Muscle of leg (tissue), 3 donors: ENCODE measurements at regions not wholly inside any gene's neighbourhood (a gene's known extent, or its start where the extent isn't known, plus 50 kb on each side); places are given as distances from the start of the nearest gene placed in this dataset.

Source experiments
- DNase-seq: peaks from one replicate; pipeline ENCODE4 v3.0.0; 2013
- H3K27ac ChIP-seq: one replicate; pipeline ENCODE4 v1.5.1; 2013; ENCODE audit warnings: mild to moderate bottlenecking, low read length, control low read depth
- H3K27me3 ChIP-seq: one replicate; pipeline ENCODE4 v1.6.1; 2013; ENCODE audit warnings: low read length; ENCODE audit not compliant: control insufficient read depth, insufficient read depth
- H3K36me3 ChIP-seq: one replicate; pipeline ENCODE4 v1.6.1; 2013; ENCODE audit warnings: low read length; ENCODE audit not compliant: control insufficient read depth, insufficient read depth
- H3K4me1 ChIP-seq: one replicate; pipeline ENCODE4 v1.6.1; 2013; ENCODE audit warnings: low read length; ENCODE audit not compliant: control insufficient read depth, insufficient read depth
- H3K4me3 ChIP-seq: one replicate; pipeline ENCODE4 v1.5.1; 2013; ENCODE audit warnings: low read length, control low read depth
- H3K9me3 ChIP-seq: replicated peaks from 2 replicates; pipeline ENCODE4 v1.6.1; 2013; ENCODE audit warnings: low read depth, low read length; ENCODE audit not compliant: control insufficient read depth
- WGBS: methylation state at CpG from one replicate; pipeline ENCODE4 v1.1.5; 2013; ENCODE audit warnings: missing lambda C conversion rate; ENCODE audit not compliant: insufficient coverage; 5-methylcytosine and 5-hydroxymethylcytosine counted together

DNA sequence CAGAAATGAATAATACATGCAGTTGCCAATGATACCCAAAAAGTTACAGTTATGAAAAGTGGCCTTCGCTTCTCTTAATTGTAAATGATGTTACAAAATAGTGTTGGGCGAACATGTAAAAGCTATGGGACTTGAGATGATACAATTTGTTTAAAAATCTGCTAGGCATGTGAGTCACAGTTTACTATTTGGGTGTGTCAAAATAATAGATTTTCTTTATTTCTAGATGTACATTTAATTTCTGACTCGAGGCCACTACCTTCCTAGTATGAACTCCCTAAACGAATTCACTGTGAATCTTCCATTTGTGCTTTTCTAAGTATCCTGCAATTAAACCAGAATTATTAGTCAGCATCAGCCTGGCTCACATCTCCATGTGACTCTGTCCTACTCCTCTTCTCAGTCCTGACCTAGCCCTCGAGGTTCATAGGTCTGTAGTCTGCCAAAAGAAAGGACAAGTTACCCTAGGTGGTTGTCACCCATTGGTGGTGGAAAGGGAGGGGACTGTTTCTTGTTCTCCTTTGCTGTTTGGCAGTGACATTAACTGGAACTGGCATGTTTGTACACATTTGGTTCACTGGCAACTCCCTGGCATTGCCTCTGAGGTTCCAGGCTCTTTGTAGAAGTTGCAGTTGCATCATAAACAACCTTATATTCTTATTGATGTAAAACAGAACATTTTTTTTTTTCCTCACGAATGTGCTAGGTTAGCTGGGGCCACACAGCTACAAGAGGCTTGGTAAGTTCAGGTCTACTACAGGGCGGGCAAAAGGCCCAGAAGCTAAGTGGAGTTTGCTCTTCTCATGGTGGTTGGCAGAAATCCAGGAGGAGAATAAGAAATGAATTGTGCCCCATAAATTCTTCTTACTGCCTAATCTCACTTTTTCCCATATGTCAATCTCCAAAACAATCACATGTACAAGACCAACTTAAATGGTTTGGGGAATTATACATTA, 746.5 kb upstream of the ADAMTS5 start:
- H3K27me3 ChIP-seq = no peaks in the 10 kb centered on the region
- H3K36me3 ChIP-seq = no peaks in the 10 kb centered on the region
- 95% methylated on average over 3 of the region's 7 CpGs for WGBS
- DNase-seq = no peak
- H3K27ac ChIP-seq = no peak overlapping the region
- no peak overlapping the region for H3K4me3 ChIP-seq
- H3K4me1 ChIP-seq = no peaks in the 10 kb centered on the region
- no peaks in the 10 kb centered on the region for H3K9me3 ChIP-seq

DNA sequence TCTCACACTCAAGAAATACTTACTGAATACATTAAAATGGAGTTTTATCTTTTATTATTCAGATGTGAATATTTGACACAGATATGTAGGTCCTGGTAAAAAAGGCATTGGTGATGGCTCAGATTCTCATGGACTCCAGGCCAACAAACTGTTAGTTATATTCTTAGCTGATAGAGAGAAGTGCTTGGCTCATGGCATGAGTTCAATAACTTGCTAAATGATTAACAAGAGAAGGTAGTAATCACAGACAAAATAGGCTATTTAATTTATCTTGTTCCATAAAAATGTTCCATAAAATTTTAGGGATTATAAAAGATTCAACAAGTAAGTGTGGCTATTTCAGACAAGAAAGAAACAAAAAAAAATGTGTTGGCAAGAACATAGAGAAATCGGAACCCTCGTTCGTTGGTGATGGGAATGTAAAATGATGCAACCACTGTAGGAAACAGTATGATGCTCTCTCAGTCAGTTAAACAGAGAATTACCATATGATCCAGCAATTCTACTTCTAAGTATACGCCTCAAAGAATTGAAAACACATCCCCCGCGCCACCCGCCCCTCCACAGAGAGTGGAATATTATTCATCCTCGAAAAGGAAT, 737.8 kb upstream of the ADAMTS5 start:
- H3K9me3 ChIP-seq = peaks cover 2% of the 10 kb centered on the region
- H3K4me1 ChIP-seq = peaks cover 3% of the 10 kb centered on the region
- no peaks in the 10 kb centered on the region for H3K27me3 ChIP-seq
- DNase-seq = no peak
- no peak overlapping the region for H3K27ac ChIP-seq
- WGBS = no CpG with 5 or more reads among the region's 8 CpGs
- H3K36me3 ChIP-seq = no peaks in the 10 kb centered on the region
- H3K4me3 ChIP-seq = no peak overlapping the region

DNA sequence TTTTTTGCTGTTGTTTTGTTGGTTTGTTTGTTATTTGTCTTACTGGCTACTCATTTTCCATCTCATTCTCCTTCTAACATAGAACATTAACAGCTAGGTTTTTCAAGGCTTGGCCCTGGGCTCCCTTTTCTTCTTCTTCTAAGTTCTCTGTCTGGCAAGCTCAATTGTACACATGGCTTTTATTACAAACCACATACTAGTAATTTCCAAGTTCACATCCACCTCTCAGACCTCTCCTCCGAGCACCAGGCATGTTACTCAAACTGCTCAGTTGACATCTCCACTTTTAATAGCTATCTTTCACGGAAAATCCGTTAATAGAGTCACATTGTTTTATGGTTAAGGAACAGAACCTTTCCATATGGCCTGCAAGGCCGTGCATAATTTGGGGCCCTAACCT, 736.9 kb upstream of the ADAMTS5 start:
- DNase-seq = peak; percentile 68
- Histone ChIP-seq H3K36me3 (no peaks in the 10 kb centered on the region), H3K27ac (no peak overlapping the region), H3K4me3 (no peak overlapping the region), H3K27me3 (no peaks in the 10 kb centered on the region), H3K4me1 (peaks cover 3% of the 10 kb centered on the region), H3K9me3 (peaks cover 2% of the 10 kb centered on the region)
- 37% methylated on average over 4 of the region's 4 CpGs for WGBS

DNA sequence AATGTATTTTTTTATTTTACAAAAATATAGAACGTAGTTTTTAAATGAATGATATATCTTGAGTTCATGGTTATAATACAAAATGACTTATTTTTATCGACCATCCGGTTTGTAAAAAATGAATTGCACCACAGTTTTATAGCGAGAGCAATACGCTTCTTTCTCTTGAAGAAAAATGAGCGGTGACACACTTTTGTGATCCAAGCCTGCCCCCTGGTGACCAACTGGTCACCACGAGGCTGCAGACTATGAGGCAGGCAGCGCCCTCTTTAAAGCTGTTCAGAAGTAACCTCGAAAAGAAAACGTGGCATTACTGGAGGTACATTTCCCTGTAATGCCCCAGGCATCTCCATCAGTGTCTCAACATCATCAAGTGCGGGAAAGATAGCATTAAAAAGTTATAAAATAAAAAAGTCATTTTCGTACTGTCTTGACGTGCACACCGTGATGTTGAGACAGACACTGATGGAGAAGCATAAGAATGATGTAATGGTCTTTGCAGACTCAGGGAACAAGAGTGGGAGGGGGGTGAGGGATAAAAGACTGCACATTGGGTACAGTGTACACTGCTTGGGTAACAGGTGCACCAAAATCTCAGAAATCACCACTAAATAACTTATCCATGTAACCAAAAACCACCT, 734.2 kb upstream of the ADAMTS5 start:
- WGBS = 5% methylated on average over 11 of the region's 14 CpGs
- no peaks in the 10 kb centered on the region for H3K27me3 ChIP-seq
- peak; percentile 95 for DNase-seq
- H3K27ac ChIP-seq = no peak overlapping the region
- no peaks in the 10 kb centered on the region for H3K9me3 ChIP-seq
- no peak overlapping the region for H3K4me3 ChIP-seq
- H3K4me1 ChIP-seq = peaks cover 3% of the 10 kb centered on the region
- no peaks in the 10 kb centered on the region for H3K36me3 ChIP-seq

DNA sequence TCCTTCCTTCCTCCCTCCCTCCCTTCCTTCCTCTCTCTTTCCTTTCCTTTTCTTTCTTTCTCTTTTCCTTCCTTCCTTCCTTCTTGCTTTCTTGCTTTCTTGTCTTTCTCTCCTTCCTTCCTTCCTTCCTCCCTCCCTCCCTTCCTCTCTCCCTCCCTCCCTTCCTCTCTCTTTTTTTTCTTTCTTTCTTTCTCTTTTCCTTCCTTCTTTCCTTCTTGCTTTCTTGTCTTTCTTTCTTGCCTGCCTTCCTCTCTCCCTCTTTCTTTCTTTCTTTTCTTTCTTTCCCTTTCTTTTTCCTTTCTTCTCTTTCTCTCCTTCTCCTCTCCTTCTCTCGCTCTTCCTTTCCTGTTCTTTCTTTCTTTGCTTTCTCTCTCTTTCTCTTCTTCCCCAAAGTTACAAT, 728.4 kb upstream of the ADAMTS5 start:
- no peaks in the 10 kb centered on the region for H3K9me3 ChIP-seq
- H3K36me3 ChIP-seq = no peaks in the 10 kb centered on the region
- no peak overlapping the region for H3K27ac ChIP-seq
- H3K4me3 ChIP-seq = no peak overlapping the region
- H3K27me3 ChIP-seq = no peaks in the 10 kb centered on the region
- H3K4me1 ChIP-seq = no peaks in the 10 kb centered on the region
- DNase-seq = no peak
- no CpG with 5 or more reads among the region's 1 CpG for WGBS

DNA sequence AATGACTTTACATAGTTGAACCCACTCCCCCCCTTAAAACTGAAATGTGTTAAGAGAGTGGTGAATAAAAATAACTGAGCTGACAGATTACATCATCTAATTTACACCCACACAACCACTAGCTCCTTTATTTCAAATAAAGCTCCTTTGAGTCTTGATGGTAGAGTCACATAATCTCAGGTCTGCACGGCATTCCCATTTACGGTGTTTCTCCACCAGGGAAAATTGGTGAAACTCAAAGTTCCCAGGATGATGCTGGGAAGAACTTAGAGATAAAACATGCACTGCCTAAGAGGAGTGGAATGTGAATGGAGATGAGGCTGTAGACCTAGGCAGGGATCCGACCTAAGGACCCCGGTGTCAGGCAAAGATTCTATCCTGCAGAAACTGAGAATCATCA, 727.8 kb upstream of the ADAMTS5 start:
- H3K36me3 ChIP-seq = no peaks in the 10 kb centered on the region
- no peaks in the 10 kb centered on the region for H3K4me1 ChIP-seq
- H3K9me3 ChIP-seq = no peaks in the 10 kb centered on the region
- no peak for DNase-seq
- H3K4me3 ChIP-seq = no peak overlapping the region
- H3K27ac ChIP-seq = no peak overlapping the region
- no peaks in the 10 kb centered on the region for H3K27me3 ChIP-seq
- WGBS = 60% methylated on average over 2 of the region's 4 CpGs

DNA sequence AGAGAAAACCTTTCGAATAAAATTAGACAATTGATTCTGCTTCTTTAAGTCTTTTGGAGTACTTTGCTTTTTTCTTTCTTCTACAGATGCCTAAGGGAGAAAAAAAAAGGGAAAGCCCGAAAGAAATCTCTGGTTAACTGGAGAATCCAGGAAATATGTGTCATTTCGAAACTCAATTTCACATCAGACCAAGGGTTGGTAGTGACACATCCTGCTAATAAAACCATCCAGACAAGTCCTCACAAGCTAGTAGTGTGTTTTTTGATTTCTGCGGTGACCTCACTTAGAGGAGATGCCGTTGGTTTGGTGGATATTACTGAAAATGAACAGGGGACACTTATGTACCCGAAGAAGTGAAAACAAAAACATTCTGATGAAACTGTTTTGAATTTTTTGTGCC, 726.5 kb upstream of the ADAMTS5 start:
- no peak overlapping the region for H3K4me3 ChIP-seq
- DNase-seq = no peak
- no peaks in the 10 kb centered on the region for H3K36me3 ChIP-seq
- no peak overlapping the region for H3K27ac ChIP-seq
- WGBS = no CpG with 5 or more reads among the region's 6 CpGs
- H3K27me3 ChIP-seq = no peaks in the 10 kb centered on the region
- H3K4me1 ChIP-seq = no peaks in the 10 kb centered on the region
- H3K9me3 ChIP-seq = peaks cover 3% of the 10 kb centered on the region

DNA sequence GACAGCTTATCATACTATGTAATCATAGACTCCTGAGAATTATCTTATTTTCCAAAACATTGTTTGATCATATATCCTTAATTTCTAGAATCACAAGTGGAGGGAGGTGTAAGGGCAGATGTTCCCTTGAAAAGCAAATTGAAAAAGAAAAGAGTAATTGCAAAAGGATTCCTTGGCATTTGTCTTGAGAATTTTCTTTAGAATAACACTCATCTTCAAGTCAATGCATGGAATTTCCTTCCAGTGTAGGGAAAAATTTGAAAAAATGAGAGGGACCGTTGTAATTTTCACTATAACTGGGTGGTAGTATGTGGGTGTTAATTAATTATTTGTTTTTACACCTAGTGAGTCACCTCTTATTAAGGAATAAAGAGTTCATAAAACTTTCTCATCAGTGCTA, 724.6 kb upstream of the ADAMTS5 start:
- Histone ChIP-seq H3K27ac (no peak overlapping the region), H3K27me3 (no peaks in the 10 kb centered on the region), H3K4me1 (no peaks in the 10 kb centered on the region), H3K4me3 (no peak overlapping the region), H3K9me3 (peaks cover 3% of the 10 kb centered on the region), H3K36me3 (no peaks in the 10 kb centered on the region)
- no peak for DNase-seq
- no CpG with 5 or more reads among the region's 1 CpG for WGBS

DNA sequence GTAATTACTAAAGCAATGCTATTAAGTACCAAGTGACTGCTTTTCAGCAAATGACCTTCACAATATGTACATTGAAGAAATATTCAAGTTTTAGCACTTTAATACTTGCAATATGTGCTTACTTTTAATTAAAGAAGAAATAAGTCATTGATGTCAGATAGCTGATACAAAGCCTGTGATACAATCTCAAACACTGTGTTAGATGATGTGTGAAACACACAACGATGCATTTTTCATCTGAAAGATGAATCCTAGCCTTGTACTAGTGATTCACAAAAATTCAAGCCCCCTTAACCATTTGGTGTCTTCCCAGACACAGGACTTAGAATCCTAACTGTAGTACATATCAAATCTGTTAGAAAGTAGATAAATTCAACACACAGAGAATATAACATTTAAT, 724.1 kb upstream of the ADAMTS5 start:
- Histone ChIP-seq H3K4me1 (no peaks in the 10 kb centered on the region), H3K36me3 (no peaks in the 10 kb centered on the region), H3K4me3 (no peak overlapping the region), H3K9me3 (peaks cover 3% of the 10 kb centered on the region), H3K27ac (no peak overlapping the region), H3K27me3 (no peaks in the 10 kb centered on the region)
- DNase-seq = no peak
- no CpG with 5 or more reads among the region's 1 CpG for WGBS

DNA sequence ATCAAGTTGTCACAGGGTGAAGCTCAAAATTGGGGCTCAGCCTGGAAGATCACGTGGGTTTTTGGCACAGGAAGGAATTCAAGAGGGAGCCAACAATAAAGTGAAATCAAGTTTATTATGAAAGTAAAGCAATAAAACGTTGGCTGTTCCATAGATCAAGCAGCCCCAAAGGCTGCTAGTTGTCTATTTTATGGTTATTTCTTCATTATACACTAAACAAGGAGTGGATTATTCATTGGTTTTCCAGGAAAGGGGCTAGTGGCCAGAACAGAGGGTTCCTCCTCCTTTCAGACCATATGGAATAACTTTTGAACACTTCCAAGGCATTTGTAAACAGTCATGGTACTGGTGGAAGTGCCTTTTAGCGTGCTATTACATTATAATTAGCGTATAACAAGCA, 723.5 kb upstream of the ADAMTS5 start:
- no peak overlapping the region for H3K27ac ChIP-seq
- no peak overlapping the region for H3K4me3 ChIP-seq
- no peaks in the 10 kb centered on the region for H3K27me3 ChIP-seq
- H3K36me3 ChIP-seq = no peaks in the 10 kb centered on the region
- WGBS = 60% methylated on average over 3 of the region's 4 CpGs
- H3K9me3 ChIP-seq = peaks cover 3% of the 10 kb centered on the region
- peak; percentile 83 for DNase-seq
- H3K4me1 ChIP-seq = no peaks in the 10 kb centered on the region
